ENCODE measurements at regions not wholly inside any gene's neighbourhood (a gene's known extent, or its start where the extent isn't known, plus 50 kb on each side); places are given as distances from the start of the nearest gene placed in this dataset.

DNA sequence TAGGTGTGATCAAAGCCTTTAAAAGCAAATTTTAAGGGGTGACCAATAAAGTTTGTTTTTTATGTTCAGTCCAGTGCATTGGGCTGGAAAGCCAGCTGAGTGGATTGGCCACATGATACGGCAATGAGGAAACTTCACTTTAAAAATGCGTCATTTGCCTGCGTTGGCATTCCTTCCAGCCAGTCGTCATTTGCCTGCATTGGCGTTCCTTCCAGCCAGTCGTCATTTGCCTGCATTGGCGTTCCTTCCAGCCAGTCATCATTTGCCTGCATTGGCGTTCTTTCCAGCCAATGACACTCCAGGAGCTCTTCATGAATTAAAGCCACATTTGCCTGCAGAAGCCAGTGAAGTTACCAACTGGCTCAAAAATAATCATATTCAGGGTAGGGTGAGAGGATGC, 378.6 kb downstream of the SMOC2 start:
- no peaks in the 10 kb centered on the region for H3K27me3 Mint-ChIP-seq (ENCODE audit: insufficient read depth, low read depth)
- H4K20me1 ChIP-seq (ENCODE audit: low read depth): no peaks in the 10 kb centered on the region
- H3K4me2 ChIP-seq: no peak overlapping the region
- H3F3A ChIP-seq (ENCODE audit: low read depth): peaks cover 8% of the 10 kb centered on the region
- H3K79me2 ChIP-seq (ENCODE audit: low read depth): no peaks in the 10 kb centered on the region
- H3K9me3 Mint-ChIP-seq: peaks cover 11% of the 10 kb centered on the region
- H3K4me1 ChIP-seq: peaks cover 10% of the 10 kb centered on the region
- H2AFZ ChIP-seq (replicated peaks): no peak overlapping the region
- no peak overlapping the region for H3K4me3 Mint-ChIP-seq
- no peak for DNase-seq (ENCODE audit: low spot score)
- peaks cover 17% of the 10 kb centered on the region for H3K4me1 Mint-ChIP-seq
- H3K27ac ChIP-seq: no peak overlapping the region
- no peak overlapping the region for H3K27ac Mint-ChIP-seq
- H3K27me3 ChIP-seq: no peaks in the 10 kb centered on the region
- peaks cover 4% of the 10 kb centered on the region for H3K9me3 ChIP-seq (ENCODE audit: low read depth)
- H3K9ac ChIP-seq: no peak overlapping the region
- no peaks in the 10 kb centered on the region for H3K36me3 ChIP-seq
- TF ChIP-seq, protein P1, sequence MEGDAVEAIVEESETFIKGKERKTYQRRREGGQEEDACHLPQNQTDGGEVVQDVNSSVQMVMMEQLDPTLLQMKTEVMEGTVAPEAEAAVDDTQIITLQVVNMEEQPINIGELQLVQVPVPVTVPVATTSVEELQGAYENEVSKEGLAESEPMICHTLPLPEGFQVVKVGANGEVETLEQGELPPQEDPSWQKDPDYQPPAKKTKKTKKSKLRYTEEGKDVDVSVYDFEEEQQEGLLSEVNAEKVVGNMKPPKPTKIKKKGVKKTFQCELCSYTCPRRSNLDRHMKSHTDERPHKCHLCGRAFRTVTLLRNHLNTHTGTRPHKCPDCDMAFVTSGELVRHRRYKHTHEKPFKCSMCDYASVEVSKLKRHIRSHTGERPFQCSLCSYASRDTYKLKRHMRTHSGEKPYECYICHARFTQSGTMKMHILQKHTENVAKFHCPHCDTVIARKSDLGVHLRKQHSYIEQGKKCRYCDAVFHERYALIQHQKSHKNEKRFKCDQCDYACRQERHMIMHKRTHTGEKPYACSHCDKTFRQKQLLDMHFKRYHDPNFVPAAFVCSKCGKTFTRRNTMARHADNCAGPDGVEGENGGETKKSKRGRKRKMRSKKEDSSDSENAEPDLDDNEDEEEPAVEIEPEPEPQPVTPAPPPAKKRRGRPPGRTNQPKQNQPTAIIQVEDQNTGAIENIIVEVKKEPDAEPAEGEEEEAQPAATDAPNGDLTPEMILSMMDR (IDR thresholded peaks at IDR 0.05): no peak
- TF ChIP-seq EZH2phosphoT487 (IDR thresholded peaks at IDR 0.05) (no peak), EZH2 (IDR thresholded peaks at IDR 0.05) (no peak)
- no peaks in the 10 kb centered on the region for H3K36me3 Mint-ChIP-seq
- no peak overlapping the region for H3K4me3 ChIP-seq

- Histone ChIP-seq H3K79me2 (ENCODE audit: low read depth) (no peaks in the 10 kb centered on the region), H3K27ac (no peak overlapping the region), H3F3A (ENCODE audit: low read depth) (no peaks in the 10 kb centered on the region), H3K27me3 (no peaks in the 10 kb centered on the region), H3K4me3 (no peak overlapping the region), H3K4me2 (no peak overlapping the region), H3K9ac (no peak overlapping the region), H2AFZ (replicated peaks) (no peak overlapping the region), H3K36me3 (no peaks in the 10 kb centered on the region), H3K9me3 (ENCODE audit: low read depth) (peaks cover 4% of the 10 kb centered on the region), H3K4me1 (no peaks in the 10 kb centered on the region), H4K20me1 (ENCODE audit: low read depth) (no peaks in the 10 kb centered on the region)
- Mint-ChIP-seq H3K4me1 (peaks cover 3% of the 10 kb centered on the region), H3K27ac (no peak overlapping the region), H3K9me3 (peaks cover 11% of the 10 kb centered on the region), H3K4me3 (no peak overlapping the region), H3K36me3 (no peaks in the 10 kb centered on the region), H3K27me3 (ENCODE audit: insufficient read depth, low read depth) (no peaks in the 10 kb centered on the region)
- no peak for DNase-seq (ENCODE audit: low spot score)
- TF ChIP-seq EZH2 (IDR thresholded peaks at IDR 0.05) (no peak), EZH2phosphoT487 (IDR thresholded peaks at IDR 0.05) (no peak)
- TF ChIP-seq, protein P1 (IDR thresholded peaks at IDR 0.05): no peak
Observed at GRCh38 chr6:168817558-168818159, 376.7 kb downstream of the SMOC2 start.

DNA sequence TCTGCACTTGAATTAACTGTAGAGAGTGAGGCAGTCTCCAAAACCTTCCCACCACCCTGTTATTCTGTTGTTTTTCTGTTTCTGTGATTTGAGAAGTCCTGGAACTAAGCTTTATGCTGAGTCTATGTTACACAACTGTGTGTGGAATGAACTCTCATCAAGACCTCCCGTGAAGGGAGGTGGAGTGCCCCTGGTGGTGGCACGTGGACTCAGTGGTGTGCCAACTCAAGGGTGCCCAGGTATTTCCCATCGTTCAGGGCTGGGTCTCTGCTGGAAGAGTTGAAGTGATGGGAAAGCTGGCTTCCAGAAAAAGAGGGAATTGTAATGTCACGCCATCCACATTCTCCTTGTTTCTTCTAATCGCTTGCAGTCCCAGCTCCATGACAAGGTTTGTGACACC, 374.2 kb downstream of the SMOC2 start:
- no peaks in the 10 kb centered on the region for H4K20me1 ChIP-seq (ENCODE audit: low read depth)
- no peak overlapping the region for H3K9ac ChIP-seq
- TF ChIP-seq, protein P1 (IDR thresholded peaks at IDR 0.05): peak; percentile 55
- TF ChIP-seq EZH2 (IDR thresholded peaks at IDR 0.05): no peak
- H3F3A ChIP-seq (ENCODE audit: low read depth): no peaks in the 10 kb centered on the region
- no peaks in the 10 kb centered on the region for H3K4me1 ChIP-seq
- H3K4me2 ChIP-seq: no peak overlapping the region
- Mint-ChIP-seq H3K27ac (no peak overlapping the region), H3K9me3 (peaks cover 11% of the 10 kb centered on the region), H3K27me3 (ENCODE audit: insufficient read depth, low read depth) (no peaks in the 10 kb centered on the region), H3K4me3 (no peak overlapping the region), H3K36me3 (no peaks in the 10 kb centered on the region), H3K4me1 (no peaks in the 10 kb centered on the region)
- H3K27ac ChIP-seq: no peak overlapping the region
- H3K9me3 ChIP-seq (ENCODE audit: low read depth): peaks cover 4% of the 10 kb centered on the region
- peak; percentile 16 for DNase-seq (ENCODE audit: low spot score)
- no peaks in the 10 kb centered on the region for H3K27me3 ChIP-seq
- no peaks in the 10 kb centered on the region for H3K79me2 ChIP-seq (ENCODE audit: low read depth)
- no peak overlapping the region for H2AFZ ChIP-seq (replicated peaks)
- no peak overlapping the region for H3K4me3 ChIP-seq
- no peaks in the 10 kb centered on the region for H3K36me3 ChIP-seq
